Hematopoietic multipotent progenitor cell treated with erythropoietin and hydrocortisone succinate and interleukin-3 and kit ligand, for 6 days (in vitro differentiated cells): ENCODE measurements at regions not wholly inside any gene's neighbourhood (a gene's known extent, or its start where the extent isn't known, plus 50 kb on each side); places are given as distances from the start of the nearest gene placed in this dataset.

ENCODE experiments used
- DNase-seq: peaks from one replicate; pipeline ENCODE4 v3.0.0-alpha.2; 2015

- no peak for DNase-seq
Observed at GRCh38 chr7:27464970-27465369, 197.7 kb downstream of the HIBADH start.

DNA sequence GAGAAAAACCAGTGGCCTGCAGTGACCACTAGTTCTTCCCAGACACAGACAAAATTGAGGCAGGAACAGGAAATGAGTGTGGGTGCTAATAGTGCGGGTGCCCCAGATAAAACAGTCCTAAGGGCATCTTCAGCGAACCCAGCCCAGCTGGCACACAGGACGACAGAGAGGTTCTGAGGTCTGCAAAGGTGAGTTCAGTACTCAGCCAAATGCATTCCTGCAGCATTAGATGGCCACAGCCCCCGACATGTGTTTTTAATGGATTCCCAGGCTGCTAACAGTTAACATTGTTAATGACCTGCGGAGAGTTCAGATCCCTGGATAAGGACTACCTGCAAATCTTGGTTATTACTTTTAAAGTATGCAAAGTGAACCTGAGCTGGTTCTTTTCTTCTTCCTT is 196.0 kb downstream of the HIBADH start:
- no peak for DNase-seq

GRCh38 chr7:27472043-27472442 is 190.6 kb downstream of the HIBADH start:
- no peak for DNase-seq
